Medulla oblongata (tissue), 1 donor: ENCODE measurements at regions not wholly inside any gene's neighbourhood (a gene's known extent, or its start where the extent isn't known, plus 50 kb on each side); places are given as distances from the start of the nearest gene placed in this dataset.

Experiments
- DNase-seq: peaks from one replicate; pipeline ENCODE4 v3.0.0-alpha.2; 2015; ENCODE audit errors: extremely low spot score

GRCh38 chr6:81864124-81864523, 111.6 kb upstream of the TENT5A start:
- DNase-seq: no peak

GRCh38 chr6:81863123-81863522, 110.6 kb upstream of the TENT5A start:
- DNase-seq: no peak

GRCh38 chr6:81861281-81861680, 108.8 kb upstream of the TENT5A start:
- no peak for DNase-seq

GRCh38 chr6:81859884-81860283, 107.4 kb upstream of the TENT5A start:
- DNase-seq: no peak

GRCh38 chr6:81857812-81858211, 105.3 kb upstream of the TENT5A start:
- no peak for DNase-seq

- no peak for DNase-seq
Measured at GRCh38 chr6:81856872-81857271, 104.4 kb upstream of the TENT5A start.

GRCh38 chr6:81854474-81854873, 102.0 kb upstream of the TENT5A start:
- DNase-seq: no peak

- DNase-seq: no peak
Measured at GRCh38 chr6:81853975-81854374, 101.5 kb upstream of the TENT5A start.

- DNase-seq: no peak
Measured at GRCh38 chr6:81849248-81849647, 96.8 kb upstream of the TENT5A start.

- DNase-seq: no peak
Measured at GRCh38 chr6:81847866-81848265, 95.4 kb upstream of the TENT5A start.

- DNase-seq: no peak
Measured at GRCh38 chr6:81844686-81845085, 92.2 kb upstream of the TENT5A start.

- DNase-seq: no peak
Measured at GRCh38 chr6:81843302-81843701, 90.8 kb upstream of the TENT5A start.

GRCh38 chr6:81842254-81842653, 89.8 kb upstream of the TENT5A start:
- peak; percentile 12 for DNase-seq

- DNase-seq: no peak
Measured at GRCh38 chr6:81838724-81839426, 86.4 kb upstream of the TENT5A start.

- DNase-seq: no peak
Measured at GRCh38 chr6:81838031-81838430, 85.5 kb upstream of the TENT5A start.

- DNase-seq: no peak
Measured at GRCh38 chr6:81834141-81834681, 81.7 kb upstream of the TENT5A start.

- DNase-seq: no peak
Measured at GRCh38 chr6:81832304-81832703, 79.8 kb upstream of the TENT5A start.

- no peak for DNase-seq
Measured at GRCh38 chr6:81831274-81831673, 78.8 kb upstream of the TENT5A start.

- DNase-seq: no peak
Measured at GRCh38 chr6:81826784-81827183, 74.3 kb upstream of the TENT5A start.

- DNase-seq: no peak
Measured at GRCh38 chr6:81822568-81822967, 70.1 kb upstream of the TENT5A start.

- no peak for DNase-seq
Measured at GRCh38 chr6:81821449-81821848, 69.0 kb upstream of the TENT5A start.

- no peak for DNase-seq
Measured at GRCh38 chr6:81820980-81821379, 68.5 kb upstream of the TENT5A start.

- no peak for DNase-seq
Measured at GRCh38 chr6:81820422-81820821, 67.9 kb upstream of the TENT5A start.

- no peak for DNase-seq
Measured at GRCh38 chr6:81819767-81820166, 67.3 kb upstream of the TENT5A start.
